ENCODE measurements at regions not wholly inside any gene's neighbourhood (a gene's known extent, or its start where the extent isn't known, plus 50 kb on each side); places are given as distances from the start of the nearest gene placed in this dataset.

GRCh38 chr18:38074298-38074876, 508.8 kb upstream of the CELF4 start:
- Histone ChIP-seq H4K20me1 (ENCODE audit: insufficient read depth, low read length) (no peaks in the 10 kb centered on the region), H3K9me3 (ENCODE audit: insufficient read depth, low read depth, low read length) (no peaks in the 10 kb centered on the region), H3K4me1 (ENCODE audit: insufficient read depth, low read length) (no peaks in the 10 kb centered on the region), H3K79me2 (ENCODE audit: insufficient read depth, low read length) (no peaks in the 10 kb centered on the region), H2AFZ (ENCODE audit: low read depth, low read length) (no peak overlapping the region), H3K4me3 (ENCODE audit: insufficient read depth, low read depth, low read length) (no peak overlapping the region), H3K36me3 (ENCODE audit: insufficient read depth, low read length) (no peaks in the 10 kb centered on the region), H3K9ac (ENCODE audit: low read length) (no peak overlapping the region), H3K27me3 (ENCODE audit: insufficient read depth, low read length) (no peaks in the 10 kb centered on the region), H3K4me2 (ENCODE audit: low read length) (no peak overlapping the region), H3K27ac (ENCODE audit: low read depth, low read length) (no peak overlapping the region)
- no peak for DNase-seq (ENCODE audit: low read depth)
- Mint-ChIP-seq H3K27ac (ENCODE audit: unreplicated experiment) (no peak overlapping the region), H3K9me3 (ENCODE audit: unreplicated experiment) (no peaks in the 10 kb centered on the region), H3K27me3 (ENCODE audit: low read depth, unreplicated experiment) (peaks cover 3% of the 10 kb centered on the region), H3K4me1 (ENCODE audit: low read depth, unreplicated experiment) (no peaks in the 10 kb centered on the region), H3K4me3 (ENCODE audit: unreplicated experiment) (no peak overlapping the region), H3K36me3 (ENCODE audit: low read depth, unreplicated experiment) (no peaks in the 10 kb centered on the region)
- FAIRE-seq, result no peak
- TF ChIP-seq EZH2 (IDR thresholded peaks at IDR 0.05; ENCODE audit: insufficient read depth, low read length) (no peak), CTCF (IDR thresholded peaks at IDR 0.05; ENCODE audit: insufficient read depth, low read depth, low read length) (no peak)

GRCh38 chr18:38067821-38068220, 502.2 kb upstream of the CELF4 start:
- no peaks in the 10 kb centered on the region for H3K9me3 ChIP-seq (ENCODE audit: insufficient read depth, low read depth, low read length)
- Mint-ChIP-seq H3K4me1 (ENCODE audit: low read depth, unreplicated experiment) (no peaks in the 10 kb centered on the region), H3K27ac (ENCODE audit: unreplicated experiment) (no peak overlapping the region), H3K27me3 (ENCODE audit: low read depth, unreplicated experiment) (no peaks in the 10 kb centered on the region), H3K4me3 (ENCODE audit: unreplicated experiment) (no peak overlapping the region), H3K9me3 (ENCODE audit: unreplicated experiment) (no peaks in the 10 kb centered on the region), H3K36me3 (ENCODE audit: low read depth, unreplicated experiment) (no peaks in the 10 kb centered on the region)
- no peaks in the 10 kb centered on the region for H3K4me1 ChIP-seq (ENCODE audit: insufficient read depth, low read length)
- FAIRE-seq, result no peak
- H3K9ac ChIP-seq (ENCODE audit: low read length), result no peak overlapping the region
- H2AFZ ChIP-seq (ENCODE audit: low read depth, low read length), result no peak overlapping the region
- H4K20me1 ChIP-seq (ENCODE audit: insufficient read depth, low read length), result no peaks in the 10 kb centered on the region
- H3K27me3 ChIP-seq (ENCODE audit: insufficient read depth, low read length), result no peaks in the 10 kb centered on the region
- no peak for TF ChIP-seq EZH2 (IDR thresholded peaks at IDR 0.05; ENCODE audit: insufficient read depth, low read length)
- no peak for TF ChIP-seq CTCF (IDR thresholded peaks at IDR 0.05; ENCODE audit: insufficient read depth, low read depth, low read length)
- DNase-seq (ENCODE audit: low read depth), result no peak
- H3K36me3 ChIP-seq (ENCODE audit: insufficient read depth, low read length), result no peaks in the 10 kb centered on the region
- no peak overlapping the region for H3K4me3 ChIP-seq (ENCODE audit: insufficient read depth, low read depth, low read length)
- no peak overlapping the region for H3K4me2 ChIP-seq (ENCODE audit: low read length)
- H3K79me2 ChIP-seq (ENCODE audit: insufficient read depth, low read length), result no peaks in the 10 kb centered on the region
- no peak overlapping the region for H3K27ac ChIP-seq (ENCODE audit: low read depth, low read length)

DNA sequence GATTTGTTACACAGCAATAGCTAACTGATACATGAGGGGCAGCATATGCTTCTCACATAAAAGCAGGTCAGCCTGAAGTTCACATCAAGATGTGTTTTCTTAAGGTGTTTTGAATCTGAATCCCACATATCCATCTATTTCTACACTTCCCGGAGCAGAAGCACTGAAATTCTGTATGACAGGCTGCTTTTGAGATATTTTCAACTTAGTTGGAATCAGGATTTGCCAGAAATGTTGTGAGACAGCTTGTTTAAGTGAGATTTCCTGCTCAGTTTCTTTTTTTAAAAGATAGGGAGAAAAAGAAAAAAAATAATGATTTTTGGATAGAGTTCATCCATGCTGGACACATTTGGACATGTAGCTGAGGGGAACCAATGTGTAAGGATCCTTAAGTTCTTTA, 501.5 kb upstream of the CELF4 start:
- Mint-ChIP-seq H3K4me1 (ENCODE audit: low read depth, unreplicated experiment) (no peaks in the 10 kb centered on the region), H3K9me3 (ENCODE audit: unreplicated experiment) (no peaks in the 10 kb centered on the region), H3K27me3 (ENCODE audit: low read depth, unreplicated experiment) (no peaks in the 10 kb centered on the region), H3K36me3 (ENCODE audit: low read depth, unreplicated experiment) (no peaks in the 10 kb centered on the region), H3K4me3 (ENCODE audit: unreplicated experiment) (no peak overlapping the region), H3K27ac (ENCODE audit: unreplicated experiment) (no peak overlapping the region)
- Histone ChIP-seq H2AFZ (ENCODE audit: low read depth, low read length) (no peak overlapping the region), H3K9ac (ENCODE audit: low read length) (no peak overlapping the region), H3K4me1 (ENCODE audit: insufficient read depth, low read length) (no peaks in the 10 kb centered on the region), H4K20me1 (ENCODE audit: insufficient read depth, low read length) (no peaks in the 10 kb centered on the region), H3K27me3 (ENCODE audit: insufficient read depth, low read length) (no peaks in the 10 kb centered on the region), H3K79me2 (ENCODE audit: insufficient read depth, low read length) (no peaks in the 10 kb centered on the region), H3K4me2 (ENCODE audit: low read length) (no peak overlapping the region), H3K4me3 (ENCODE audit: insufficient read depth, low read depth, low read length) (no peak overlapping the region), H3K9me3 (ENCODE audit: insufficient read depth, low read depth, low read length) (no peaks in the 10 kb centered on the region), H3K36me3 (ENCODE audit: insufficient read depth, low read length) (no peaks in the 10 kb centered on the region), H3K27ac (ENCODE audit: low read depth, low read length) (no peak overlapping the region)
- DNase-seq (ENCODE audit: low read depth) (no peak), FAIRE-seq (no peak)
- TF ChIP-seq EZH2 (IDR thresholded peaks at IDR 0.05; ENCODE audit: insufficient read depth, low read length) (no peak), CTCF (IDR thresholded peaks at IDR 0.05; ENCODE audit: insufficient read depth, low read depth, low read length) (no peak)
